Spleen (tissue), 11 donors: ENCODE measurements at regions not wholly inside any gene's neighbourhood (a gene's known extent, or its start where the extent isn't known, plus 50 kb on each side); places are given as distances from the start of the nearest gene placed in this dataset.

Experiments used
- DNase-seq: peaks from one replicate; pipeline ENCODE4 v3.0.0-alpha.2; 2020
- H3K27ac ChIP-seq, 8 donors: fragments of 200-600 bp; sonication (generic) in 7 of 8; 1 replicate in 4 of 8; 2 replicates in 4 of 8; pipeline versions ENCODE4 v1.5.0 to v1.8.0; 2016 to 2021; ENCODE audit warnings: inconsistent platforms in 4 of 8, mild to moderate bottlenecking in 4 of 8, moderate library complexity in 1 of 8
- H3K27me3 ChIP-seq, 7 donors: fragments of 200-600 bp; sonication (generic) in 6 of 7; replicated peaks in 1 of 7; 1 replicate in 4 of 7; 2 replicates in 3 of 7; pipeline versions ENCODE4 v1.5.0 to v1.8.0; 2016 to 2021; ENCODE audit warnings: inconsistent platforms in 3 of 7, mild to moderate bottlenecking in 1 of 7
- H3K36me3 ChIP-seq, 6 donors: fragments of 200-600 bp; sonication (generic) in 5 of 6; 1 replicate in 4 of 6; 2 replicates in 2 of 6; pipeline versions ENCODE4 v1.5.0 to v1.8.0; 2016 to 2021; ENCODE audit warnings: inconsistent platforms in 2 of 6
- H3K4me1 ChIP-seq, 6 donors: fragments of 200-600 bp; sonication (generic) in 5 of 6; 1 replicate in 3 of 6; 2 replicates in 3 of 6; pipeline versions ENCODE4 v1.5.0 to v1.8.0; 2016 to 2021; ENCODE audit warnings: inconsistent platforms in 3 of 6
- H3K4me3 ChIP-seq, 8 donors: fragments of 200-600 bp; sonication (generic) in 7 of 8; 1 replicate in 4 of 8; 2 replicates in 4 of 8; pipeline versions ENCODE4 v1.5.0 to v1.8.0; 2016 to 2021; ENCODE audit warnings: inconsistent platforms in 4 of 8, mild to moderate bottlenecking in 4 of 8, moderate library complexity in 2 of 8
- H3K9me3 ChIP-seq, 8 donors: fragments of 200-600 bp; sonication (generic) in 7 of 8; 1 replicate in 4 of 8; 2 replicates in 4 of 8; pipeline versions ENCODE4 v1.5.0 to v1.8.0; 2016 to 2021; ENCODE audit warnings: inconsistent platforms in 4 of 8
- CTCF ChIP-seq, 11 experiments: fragments of 200-600 bp in 7 of 11; fragments of 450-650 bp in 4 of 11; sonication (generic) in 4 of 11; IDR thresholded peaks in 8 of 11; conservative IDR thresholded peaks in 3 of 11; 1 replicate in 7 of 11; 2 replicates in 4 of 11; pipeline versions ENCODE4 v1.4.0 to v1.8.0; 2016 to 2021; ENCODE audit warnings: antibody characterized with exemption in 11 of 11, inconsistent platforms in 4 of 11, mild to moderate bottlenecking in 1 of 11
- POLR2A ChIP-seq, 3 donors: fragments of 450-650 bp; IDR thresholded peaks; one replicate each; pipeline ENCODE4 v1.5.1; 2017; ENCODE audit warnings: antibody characterized with exemption in 3 of 3, mild to moderate bottlenecking in 1 of 3
- POLR2AphosphoS5 ChIP-seq, 3 donors: sonication (generic); formaldehyde crosslinking; IDR thresholded peaks; one replicate each; pipeline ENCODE4 v1.5.1; 2017; ENCODE audit warnings: antibody characterized with exemption in 3 of 3
- WGBS, 5 donors: extraction: QIAGEN DNeasy Blood & Tissue Kit in 3 of 5; methylation state at CpG; one replicate each; pipeline versions ENCODE4 v1.1.5 to v1.1.7; 2013 to 2018; 5-methylcytosine and 5-hydroxymethylcytosine counted together
- intact Hi-C: fragments of 100-400 bp; cut with DNase I; formaldehyde crosslinking; loops from one replicate; pipeline ENCODE4 v1.15.0; 2023; ENCODE audit warnings: low total_unique reads
- donor health status: healthy with polysubstance abuse.
- donor health status: DM: no; HTN: no; CAD: no; lungs with moderate emphysema.
- donor health status: DM: no; HTN: no; CAD: no.
- donor health status: Bipolar disorder and iron deficiency.
- donor health status: healthy.
- donor health status: DM: no; HTN: no; CAD: no.
- donor health status: DM: yes; HTN: yes; CAD: no.

GRCh38 chr3:171953301-171954022, 85.9 kb upstream of the FNDC3B start:
- H3K36me3 ChIP-seq: no peaks in the 10 kb centered on the region
- no peak overlapping the region for H3K27ac ChIP-seq
- H3K9me3 ChIP-seq: no peaks in the 10 kb centered on the region
- no peak for TF ChIP-seq CTCF (IDR thresholded peaks at IDR 0.05 in 8 of 11, conservative IDR thresholded peaks at IDR 0.05 in 3 of 11)
- no peak for TF ChIP-seq POLR2A (IDR thresholded peaks at IDR 0.05)
- no peak for TF ChIP-seq POLR2AphosphoS5 (IDR thresholded peaks at IDR 0.05)
- no peaks in the 10 kb centered on the region for H3K27me3 ChIP-seq
- WGBS, 5 donors: 84 to 94% (median 89%) methylated on average over 7 of the region's 7 CpGs
- H3K4me1 ChIP-seq: peaks cover 0 to 7% (median 0%) of the 10 kb centered on the region in 6 donors
- intact Hi-C loops: no loop called here
- H3K4me3 ChIP-seq: no peak overlapping the region
- DNase-seq: no peak

GRCh38 chr3:171954690-171955383, 84.5 kb upstream of the FNDC3B start:
- intact Hi-C loops: no loop called here
- H3K4me3 ChIP-seq: no peak overlapping the region
- WGBS, 5 donors: 48 to 66% (median 51%) methylated on average over 6 of the region's 6 CpGs
- no peaks in the 10 kb centered on the region for H3K9me3 ChIP-seq
- TF ChIP-seq POLR2A (IDR thresholded peaks at IDR 0.05) (no peak), POLR2AphosphoS5 (IDR thresholded peaks at IDR 0.05) (no peak), CTCF (IDR thresholded peaks at IDR 0.05 in 8 of 11, conservative IDR thresholded peaks at IDR 0.05 in 3 of 11) (no peak)
- no peak for DNase-seq
- H3K36me3 ChIP-seq: no peaks in the 10 kb centered on the region
- no peak overlapping the region for H3K27ac ChIP-seq
- H3K27me3 ChIP-seq: no peaks in the 10 kb centered on the region
- peaks cover 0 to 9% (median 0%) of the 10 kb centered on the region in 6 donors for H3K4me1 ChIP-seq

- intact Hi-C loops: no loop called here
- H3K27ac ChIP-seq: no peak overlapping the region
- TF ChIP-seq POLR2A (IDR thresholded peaks at IDR 0.05): no peak
- no peak for TF ChIP-seq POLR2AphosphoS5 (IDR thresholded peaks at IDR 0.05)
- TF ChIP-seq CTCF (IDR thresholded peaks at IDR 0.05 in 8 of 11, conservative IDR thresholded peaks at IDR 0.05 in 3 of 11): no peak
- H3K4me3 ChIP-seq: no peak overlapping the region
- H3K36me3 ChIP-seq: no peaks in the 10 kb centered on the region
- no peaks in the 10 kb centered on the region for H3K27me3 ChIP-seq
- WGBS, 5 donors: 91 to 99% (median 96%) methylated on average over 3 of the region's 3 CpGs
- H3K9me3 ChIP-seq: no peaks in the 10 kb centered on the region
- no peak for DNase-seq
- H3K4me1 ChIP-seq: peaks cover 0 to 16% (median 2%) of the 10 kb centered on the region in 6 donors
Observed at GRCh38 chr3:171955598-171955997, 83.8 kb upstream of the FNDC3B start.

GRCh38 chr3:171956181-171956683, 83.1 kb upstream of the FNDC3B start:
- Histone ChIP-seq H3K27me3 (no peaks in the 10 kb centered on the region), H3K36me3 (no peaks in the 10 kb centered on the region), H3K27ac (no peak overlapping the region), H3K4me3 (no peak overlapping the region), H3K4me1 (peaks cover 0 to 22% (median 4%) of the 10 kb centered on the region in 6 donors), H3K9me3 (no peaks in the 10 kb centered on the region)
- intact Hi-C loops: no loop called here
- WGBS, 5 donors: 89 to 95% (median 91%) methylated on average over 13 of the region's 13 CpGs
- TF ChIP-seq POLR2AphosphoS5 (IDR thresholded peaks at IDR 0.05) (no peak), POLR2A (IDR thresholded peaks at IDR 0.05) (no peak), CTCF (IDR thresholded peaks at IDR 0.05 in 8 of 11, conservative IDR thresholded peaks at IDR 0.05 in 3 of 11) (no peak)
- no peak for DNase-seq
